ENCODE measurements at regions not wholly inside any gene's neighbourhood (a gene's known extent, or its start where the extent isn't known, plus 50 kb on each side); places are given as distances from the start of the nearest gene placed in this dataset.

- ChIA-PET POLR2A (no interaction called here), CTCF (no interaction called here)
- DNase-seq (ENCODE audit: low read depth, low spot score) (no peak), ATAC-seq (no peak)
- intact Hi-C loops (cut with micrococcal nuclease; ENCODE audit: unreplicated experiment) = no loop called here
- in situ Hi-C loops (cut with HindIII; ENCODE audit: low pct_unique_long_range_greater_than_20kb, low sequenced_read_pairs) = no loop called here
- Histone ChIP-seq H3K27me3 (ENCODE audit: control insufficient read depth, insufficient read depth, low read length) (no peaks in the 10 kb centered on the region; the same call in 1 of the 2 replicates), H3K4me1 (ENCODE audit: control insufficient read depth, insufficient read depth, low read length) (no peaks in the 10 kb centered on the region), H3K9me3 (ENCODE audit: control insufficient read depth, insufficient read depth, low read depth, low read length) (no peaks in the 10 kb centered on the region), H3K27ac (ENCODE audit: low read length) (no peak overlapping the region), H3K4me3 (ENCODE audit: low read depth in 2 of 2, low read length in 2 of 2) (no peak overlapping the region), H3K36me3 (ENCODE audit: control insufficient read depth, insufficient read depth, low read length) (no peaks in the 10 kb centered on the region)
- no TSS peak for BruUV-seq (replicated peaks)
- TF ChIP-seq POLR2AphosphoS5 (IDR thresholded peaks at IDR 0.05; ENCODE audit: low read depth, low read length) (no peak), TCF7L2 (IDR thresholded peaks at IDR 0.05; ENCODE audit: low read depth, low read length) (no peak), SIN3A (IDR thresholded peaks at IDR 0.05; ENCODE audit: borderline replicate concordance, insufficient read depth, low read depth, low read length) (no peak), CTCF (IDR thresholded peaks at IDR 0.05) (no peak), REST (IDR thresholded peaks at IDR 0.05; ENCODE audit: insufficient read depth in 1 of 2, low read depth in 2 of 2, low read length in 1 of 2) (no peak)
Measured at GRCh38 chr10:109780997-109781396, 142.3 kb downstream of the XPNPEP1 start.

- TF ChIP-seq POLR2AphosphoS5 (IDR thresholded peaks at IDR 0.05; ENCODE audit: low read depth, low read length) (no peak), CTCF (IDR thresholded peaks at IDR 0.05) (no peak), SIN3A (IDR thresholded peaks at IDR 0.05; ENCODE audit: borderline replicate concordance, insufficient read depth, low read depth, low read length) (no peak), TCF7L2 (IDR thresholded peaks at IDR 0.05; ENCODE audit: low read depth, low read length) (no peak), REST (IDR thresholded peaks at IDR 0.05; ENCODE audit: insufficient read depth in 1 of 2, low read depth in 2 of 2, low read length in 1 of 2) (no peak)
- no peak overlapping the region for H3K4me3 ChIP-seq (ENCODE audit: low read depth in 2 of 2, low read length in 2 of 2)
- ChIA-PET CTCF (no interaction called here), POLR2A (no interaction called here)
- intact Hi-C loops (cut with micrococcal nuclease; ENCODE audit: unreplicated experiment) (no loop called here), in situ Hi-C loops (cut with HindIII; ENCODE audit: low pct_unique_long_range_greater_than_20kb, low sequenced_read_pairs) (no loop called here)
- ATAC-seq (no peak), DNase-seq (ENCODE audit: low read depth, low spot score) (no peak)
- H3K27ac ChIP-seq (ENCODE audit: low read length) = no peak overlapping the region
- no peaks in the 10 kb centered on the region for H3K36me3 ChIP-seq (ENCODE audit: control insufficient read depth, insufficient read depth, low read length)
- H3K4me1 ChIP-seq (ENCODE audit: control insufficient read depth, insufficient read depth, low read length) = no peaks in the 10 kb centered on the region
- no peaks in the 10 kb centered on the region; the same call in 1 of the 2 replicates for H3K27me3 ChIP-seq (ENCODE audit: control insufficient read depth, insufficient read depth, low read length)
- BruUV-seq (replicated peaks) = no TSS peak
- no peaks in the 10 kb centered on the region for H3K9me3 ChIP-seq (ENCODE audit: control insufficient read depth, insufficient read depth, low read depth, low read length)
Measured at GRCh38 chr10:109778993-109779392, 144.3 kb downstream of the XPNPEP1 start.

Measured in Panc1 (cell line).